Caco-2 (cell line): ENCODE measurements at regions not wholly inside any gene's neighbourhood (a gene's known extent, or its start where the extent isn't known, plus 50 kb on each side); places are given as distances from the start of the nearest gene placed in this dataset.

Experiments
- BruUV-seq: library from RNA; stranded (reverse); fragments of 400-500 nt; replicated peaks from 2 replicates; lab custom pipeline; 2021; lab: Mats Ljungman, UMichigan
- CTCF ChIA-PET: fragments of 300-600 bp; sonication (Branson Sonifier 250); formaldehyde crosslinking; loops from one replicate; lab custom pipeline; 2022; ENCODE audit warnings: antibody characterized with exemption; lab: Charles Lee
- POLR2A ChIA-PET: fragments of 300-600 bp; sonication (Branson Sonifier 250); formaldehyde crosslinking; loops from one replicate; lab custom pipeline; 2022; ENCODE audit warnings: antibody characterized with exemption; lab: Charles Lee
- DNase-seq, 2 experiments: peaks; one replicate each; pipeline versions ENCODE4 v3.0.0 to v3.0.0-alpha.2; 2020 to 2022
- H3K27me3 ChIP-seq: replicated peaks from 2 replicates; pipeline ENCODE4 v1.6.0; 2011; ENCODE audit warnings: low read length; ENCODE audit not compliant: control insufficient read depth, insufficient read depth
- H3K36me3 ChIP-seq: 2 replicates; pipeline ENCODE4 v1.5.1; 2011; ENCODE audit warnings: low read length; ENCODE audit not compliant: control insufficient read depth, insufficient read depth
- H3K4me1 ChIP-seq: fragments of 250-450 bp; sonication (Bioruptor Pico); 2 replicates; pipeline ENCODE4 v1.5.1; 2020; ENCODE audit warnings: mild to moderate bottlenecking
- H3K4me3 ChIP-seq: 2 replicates; pipeline ENCODE4 v1.5.1; 2011; ENCODE audit warnings: low read depth, mild to moderate bottlenecking, control low read depth, low read length
- H3K9me3 ChIP-seq: fragments of 250-450 bp; sonication (Bioruptor Pico); 2 replicates; pipeline ENCODE4 v1.5.1; 2020; ENCODE audit warnings: mild to moderate bottlenecking, moderate library complexity
- H3K27ac Mint-ChIP-seq: one replicate; pipeline ENCODE4 v1.8.0; 2022; ENCODE audit warnings: mixed read lengths; ENCODE audit not compliant: unreplicated experiment
- H3K27me3 Mint-ChIP-seq: one replicate; pipeline ENCODE4 v1.8.0; 2022; ENCODE audit warnings: mixed read lengths; ENCODE audit not compliant: insufficient read depth, unreplicated experiment
- H3K36me3 Mint-ChIP-seq: one replicate; pipeline ENCODE4 v1.8.0; 2022; ENCODE audit warnings: mild to moderate bottlenecking, mixed read lengths; ENCODE audit not compliant: insufficient read depth, unreplicated experiment
- H3K4me1 Mint-ChIP-seq: one replicate; pipeline ENCODE4 v1.8.0; 2022; ENCODE audit warnings: low read depth, mixed read lengths; ENCODE audit not compliant: unreplicated experiment
- H3K4me3 Mint-ChIP-seq: one replicate; pipeline ENCODE4 v1.8.0; 2022; ENCODE audit warnings: mild to moderate bottlenecking, moderate library complexity, mixed read lengths; ENCODE audit not compliant: unreplicated experiment
- H3K9me3 Mint-ChIP-seq: one replicate; pipeline ENCODE4 v1.8.0; 2022; ENCODE audit warnings: mixed read lengths; ENCODE audit not compliant: unreplicated experiment
- intact Hi-C: fragments of 100-400 bp; cut with micrococcal nuclease; formaldehyde crosslinking; loops from one replicate; pipeline ENCODE4 v1.10.0; 2022; ENCODE audit not compliant: unreplicated experiment
- TF ChIP-seq, protein P1 (sequence below), 2 experiments: fragments of 200-600 bp in 1 of 2; IDR thresholded peaks; 1 replicate in 1 of 2; 2 replicates in 1 of 2; pipeline versions ENCODE4 v1.5.1 to v1.8.0; 2011 to 2022; ENCODE audit warnings: antibody characterized with exemption in 1 of 2, control low read depth in 1 of 2, inconsistent platforms in 1 of 2, low read depth in 1 of 2, low read length in 1 of 2, mild to moderate bottlenecking in 1 of 2, moderate library complexity in 1 of 2; ENCODE audit not compliant: insufficient read depth in 1 of 2, severe bottlenecking in 1 of 2, unreplicated experiment in 1 of 2

DNA sequence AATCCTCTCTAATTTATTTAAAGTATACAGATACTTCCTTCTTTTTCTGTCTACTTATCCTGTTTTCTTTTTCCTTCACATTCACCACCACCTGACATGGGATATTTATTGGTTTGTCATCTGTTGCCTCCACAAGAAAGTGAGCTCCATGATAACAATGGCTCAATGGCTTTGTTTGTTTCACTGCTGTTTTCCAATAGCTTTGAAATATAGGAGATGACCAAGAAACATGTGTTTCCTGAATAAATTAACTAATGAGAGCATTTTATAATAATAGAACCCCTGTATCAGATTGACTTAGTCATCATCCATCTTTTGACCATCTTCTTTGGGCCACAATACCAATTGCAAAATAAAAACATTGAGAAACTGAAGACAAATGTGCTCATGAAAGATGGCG, 180.2 kb upstream of the GAS1 start:
- intact Hi-C loops: no loop called here
- no peak overlapping the region for H3K4me3 Mint-ChIP-seq
- no peak for DNase-seq
- no peak overlapping the region for H3K4me3 ChIP-seq
- no peaks in the 10 kb centered on the region for H3K36me3 ChIP-seq
- no peak overlapping the region for H3K27ac Mint-ChIP-seq
- POLR2A ChIA-PET: no interaction called here
- CTCF ChIA-PET: no interaction called here
- TF ChIP-seq, protein P1, sequence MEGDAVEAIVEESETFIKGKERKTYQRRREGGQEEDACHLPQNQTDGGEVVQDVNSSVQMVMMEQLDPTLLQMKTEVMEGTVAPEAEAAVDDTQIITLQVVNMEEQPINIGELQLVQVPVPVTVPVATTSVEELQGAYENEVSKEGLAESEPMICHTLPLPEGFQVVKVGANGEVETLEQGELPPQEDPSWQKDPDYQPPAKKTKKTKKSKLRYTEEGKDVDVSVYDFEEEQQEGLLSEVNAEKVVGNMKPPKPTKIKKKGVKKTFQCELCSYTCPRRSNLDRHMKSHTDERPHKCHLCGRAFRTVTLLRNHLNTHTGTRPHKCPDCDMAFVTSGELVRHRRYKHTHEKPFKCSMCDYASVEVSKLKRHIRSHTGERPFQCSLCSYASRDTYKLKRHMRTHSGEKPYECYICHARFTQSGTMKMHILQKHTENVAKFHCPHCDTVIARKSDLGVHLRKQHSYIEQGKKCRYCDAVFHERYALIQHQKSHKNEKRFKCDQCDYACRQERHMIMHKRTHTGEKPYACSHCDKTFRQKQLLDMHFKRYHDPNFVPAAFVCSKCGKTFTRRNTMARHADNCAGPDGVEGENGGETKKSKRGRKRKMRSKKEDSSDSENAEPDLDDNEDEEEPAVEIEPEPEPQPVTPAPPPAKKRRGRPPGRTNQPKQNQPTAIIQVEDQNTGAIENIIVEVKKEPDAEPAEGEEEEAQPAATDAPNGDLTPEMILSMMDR (IDR thresholded peaks at IDR 0.05; ENCODE audit: insufficient read depth in 1 of 2, low read depth in 1 of 2, low read length in 1 of 2, severe bottlenecking in 1 of 2, unreplicated experiment in 1 of 2): no peak
- peaks cover 21% of the 10 kb centered on the region for H3K27me3 Mint-ChIP-seq
- H3K9me3 ChIP-seq: no peaks in the 10 kb centered on the region
- no TSS peak for BruUV-seq
- H3K27me3 ChIP-seq: no peaks in the 10 kb centered on the region
- no peaks in the 10 kb centered on the region for H3K36me3 Mint-ChIP-seq
- H3K4me1 ChIP-seq: no peaks in the 10 kb centered on the region
- H3K4me1 Mint-ChIP-seq: no peaks in the 10 kb centered on the region
- no peaks in the 10 kb centered on the region for H3K9me3 Mint-ChIP-seq

DNA sequence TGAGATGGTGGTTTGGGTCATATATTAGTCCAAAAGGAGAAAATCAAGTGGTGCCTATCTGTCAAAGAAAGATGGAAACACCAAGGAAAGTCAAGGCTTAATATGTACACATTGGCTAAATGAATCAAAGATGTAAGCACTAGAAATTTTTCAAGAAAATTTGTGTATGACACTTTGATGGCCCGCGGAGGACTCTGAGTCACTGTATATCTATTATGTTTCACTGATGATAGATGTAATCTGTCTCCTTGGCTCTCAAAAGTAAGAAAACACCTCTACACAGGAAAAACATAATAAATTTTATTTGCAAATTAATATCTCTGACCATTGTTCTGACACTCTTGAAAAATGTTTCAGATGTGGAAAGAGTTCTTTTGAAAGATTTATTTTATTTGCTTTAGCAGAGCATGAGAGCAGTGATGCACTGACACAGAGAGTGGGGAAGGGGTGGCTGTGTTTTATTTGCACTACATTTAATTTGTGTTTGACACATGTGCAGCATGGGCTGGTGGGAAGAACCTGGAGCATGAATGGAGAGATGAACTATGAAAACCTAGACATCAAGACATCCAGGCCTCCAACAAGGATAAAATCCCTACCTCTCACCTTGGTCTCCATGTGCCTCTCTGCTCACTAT, 180.8 kb upstream of the GAS1 start:
- Histone ChIP-seq H3K36me3 (no peaks in the 10 kb centered on the region), H3K4me3 (no peak overlapping the region), H3K27me3 (no peaks in the 10 kb centered on the region), H3K9me3 (no peaks in the 10 kb centered on the region), H3K4me1 (no peaks in the 10 kb centered on the region)
- Mint-ChIP-seq H3K4me3 (no peak overlapping the region), H3K27me3 (peaks cover 21% of the 10 kb centered on the region), H3K4me1 (no peaks in the 10 kb centered on the region), H3K36me3 (no peaks in the 10 kb centered on the region), H3K27ac (no peak overlapping the region), H3K9me3 (no peaks in the 10 kb centered on the region)
- ChIA-PET POLR2A (no interaction called here), CTCF (no interaction called here)
- DNase-seq: no peak
- TF ChIP-seq, protein P1 (IDR thresholded peaks at IDR 0.05; ENCODE audit: insufficient read depth in 1 of 2, low read depth in 1 of 2, low read length in 1 of 2, severe bottlenecking in 1 of 2, unreplicated experiment in 1 of 2): no peak
- intact Hi-C loops: no loop called here
- BruUV-seq: no TSS peak

DNA sequence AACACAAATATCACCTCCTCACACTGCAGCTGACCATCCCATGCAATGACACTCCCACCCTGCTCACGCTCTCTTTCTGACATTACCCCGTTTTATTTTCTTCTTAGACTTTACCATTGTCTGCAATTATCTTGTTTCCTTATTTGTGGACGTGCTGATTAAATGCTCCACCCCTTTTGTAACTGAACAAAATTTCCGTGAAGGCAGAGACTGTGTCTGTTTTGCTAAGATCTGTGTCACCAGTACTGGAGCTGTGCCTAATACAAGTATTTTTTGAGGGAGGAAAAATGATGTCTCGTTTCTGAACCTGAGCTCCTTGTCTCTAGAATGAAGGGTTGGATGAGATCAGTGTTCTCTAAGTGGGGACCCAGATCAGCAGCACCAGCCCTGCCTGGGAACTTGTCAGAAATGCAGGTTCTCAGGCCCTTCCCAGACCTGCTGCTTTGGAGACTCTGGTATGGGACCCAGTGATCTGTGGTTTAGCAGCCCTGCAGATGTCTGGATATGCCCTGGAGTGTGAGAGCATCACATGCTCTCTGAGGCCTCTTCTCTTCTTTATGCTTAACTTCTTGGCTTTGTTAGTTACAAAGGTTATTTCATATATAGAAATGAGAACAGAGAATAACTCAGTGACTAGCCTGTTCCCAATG, 181.7 kb upstream of the GAS1 start:
- Mint-ChIP-seq H3K36me3 (no peaks in the 10 kb centered on the region), H3K4me3 (no peak overlapping the region), H3K4me1 (no peaks in the 10 kb centered on the region), H3K27ac (no peak overlapping the region), H3K27me3 (peaks cover 21% of the 10 kb centered on the region), H3K9me3 (no peaks in the 10 kb centered on the region)
- Histone ChIP-seq H3K27me3 (no peaks in the 10 kb centered on the region), H3K36me3 (no peaks in the 10 kb centered on the region), H3K4me3 (no peak overlapping the region), H3K4me1 (no peaks in the 10 kb centered on the region), H3K9me3 (no peaks in the 10 kb centered on the region)
- no TSS peak for BruUV-seq
- intact Hi-C loops: no loop called here
- ChIA-PET CTCF (no interaction called here), POLR2A (no interaction called here)
- TF ChIP-seq, protein P1 (IDR thresholded peaks at IDR 0.05; ENCODE audit: insufficient read depth in 1 of 2, low read depth in 1 of 2, low read length in 1 of 2, severe bottlenecking in 1 of 2, unreplicated experiment in 1 of 2): no peak
- DNase-seq: no peak
